ENCODE measurements at regions not wholly inside any gene's neighbourhood (a gene's known extent, or its start where the extent isn't known, plus 50 kb on each side); places are given as distances from the start of the nearest gene placed in this dataset.
"Not testable (repeated sequence)": the region's sequence is repeated elsewhere in the genome, so short reads cannot be mapped to it uniquely, and the experiment has no call there.

DNA sequence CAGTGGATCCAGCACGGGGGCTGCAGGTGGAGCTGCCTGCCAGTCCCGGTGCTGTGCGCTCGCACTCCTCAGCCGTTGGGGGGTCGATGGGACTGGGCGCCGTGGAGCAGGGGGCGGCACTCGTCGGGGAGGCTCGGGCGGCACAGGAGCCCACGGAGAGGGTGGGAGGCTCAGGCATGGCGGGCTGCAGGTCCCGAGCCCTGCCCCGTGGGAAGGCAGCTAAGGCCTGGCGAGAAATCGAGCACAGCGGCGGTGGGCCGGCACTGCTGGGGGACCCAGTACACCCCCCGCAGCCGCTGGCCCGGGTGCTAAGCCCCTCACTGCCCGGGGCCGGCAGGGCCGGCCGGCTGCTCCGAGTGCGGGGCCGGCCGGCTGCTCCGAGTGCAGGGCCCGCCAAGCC lies 52.3 kb upstream of the MARK1 start:
- DNase-seq (ENCODE audit: low spot score in 2 of 2); H3K27ac ChIP-seq; H3K27me3 ChIP-seq; H3K9me3 ChIP-seq; H3K4me3 ChIP-seq; H3K4me1 ChIP-seq; H3K36me3 ChIP-seq; intact Hi-C loops (cut with DNase I): not testable (repeated sequence)

GRCh38 chr1:220475141-220475540 lies 52.8 kb upstream of the MARK1 start:
- H3K27me3 ChIP-seq; H3K4me3 ChIP-seq; H3K4me1 ChIP-seq; intact Hi-C loops (cut with DNase I); DNase-seq (ENCODE audit: low spot score in 2 of 2); H3K9me3 ChIP-seq; H3K36me3 ChIP-seq; H3K27ac ChIP-seq: not testable (repeated sequence)

GRCh38 chr1:220473440-220473839 lies 54.5 kb upstream of the MARK1 start:
- H3K9me3 ChIP-seq, result peaks cover 0 to 4% of the 10 kb centered on the region in 2 donors
- no peak for DNase-seq (ENCODE audit: low spot score in 2 of 2)
- no peak overlapping the region for H3K4me3 ChIP-seq
- no peaks in the 10 kb centered on the region for H3K36me3 ChIP-seq
- no peak for TF ChIP-seq CTCF (IDR thresholded peaks at IDR 0.05)
- intact Hi-C loops (cut with DNase I), result no loop called here
- H3K4me1 ChIP-seq, result no peaks in the 10 kb centered on the region
- H3K27ac ChIP-seq, result no peak overlapping the region
- no peaks in the 10 kb centered on the region for H3K27me3 ChIP-seq

GRCh38 chr1:220462752-220463151 lies 65.2 kb upstream of the MARK1 start:
- H3K4me1 ChIP-seq, result peaks cover 0 to 3% of the 10 kb centered on the region in 2 donors
- DNase-seq (ENCODE audit: low spot score in 2 of 2), result no peak
- H3K4me3 ChIP-seq, result no peak overlapping the region
- TF ChIP-seq CTCF (IDR thresholded peaks at IDR 0.05), result no peak
- no peaks in the 10 kb centered on the region for H3K9me3 ChIP-seq
- no peak overlapping the region for H3K27ac ChIP-seq
- intact Hi-C loops (cut with DNase I), result no loop called here
- no peaks in the 10 kb centered on the region for H3K36me3 ChIP-seq
- H3K27me3 ChIP-seq, result no peaks in the 10 kb centered on the region

GRCh38 chr1:220458936-220459335 lies 69.0 kb upstream of the MARK1 start:
- peaks cover 0 to 3% of the 10 kb centered on the region in 2 donors for H3K4me1 ChIP-seq
- H3K27ac ChIP-seq, result no peak overlapping the region
- TF ChIP-seq CTCF (IDR thresholded peaks at IDR 0.05), result no peak
- intact Hi-C loops (cut with DNase I), result no loop called here
- no peak overlapping the region for H3K4me3 ChIP-seq
- H3K27me3 ChIP-seq, result no peaks in the 10 kb centered on the region
- no peaks in the 10 kb centered on the region for H3K9me3 ChIP-seq
- no peaks in the 10 kb centered on the region for H3K36me3 ChIP-seq
- no peak for DNase-seq (ENCODE audit: low spot score in 2 of 2)

DNA sequence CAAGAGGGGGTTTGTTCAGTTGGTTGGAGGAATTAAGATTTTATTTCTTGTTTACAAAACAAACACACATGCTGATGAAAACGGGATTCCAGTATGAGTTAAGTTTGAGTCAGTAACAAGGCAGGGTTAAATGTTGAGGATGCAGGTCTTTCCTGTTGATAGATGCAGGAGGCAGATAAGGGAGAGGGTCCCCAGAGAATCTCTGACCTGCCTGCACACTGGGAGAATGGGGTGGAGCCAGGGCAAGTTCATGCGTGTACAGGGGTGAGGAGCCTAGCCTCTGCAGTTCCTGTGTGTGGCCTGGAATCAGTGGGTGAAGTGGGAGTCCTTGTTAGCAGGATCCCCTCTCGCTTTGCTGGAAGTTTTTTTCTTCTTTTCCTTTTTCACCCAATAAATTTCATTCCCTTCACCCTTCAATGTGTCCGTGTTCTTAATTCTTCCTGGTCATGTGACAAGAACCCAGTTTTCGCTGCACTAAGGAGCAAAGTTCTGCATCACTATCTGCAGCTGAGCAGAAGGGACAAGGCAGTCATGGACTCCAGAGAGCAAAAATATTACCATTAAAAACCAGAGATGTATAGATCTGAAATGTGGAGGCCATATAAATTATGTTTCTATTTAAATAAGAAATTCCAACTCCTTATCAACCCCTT lies 69.9 kb upstream of the MARK1 start:
- Histone ChIP-seq H3K36me3 (no peaks in the 10 kb centered on the region), H3K4me1 (peaks cover 0 to 3% of the 10 kb centered on the region in 2 donors), H3K27ac (no peak overlapping the region), H3K27me3 (no peaks in the 10 kb centered on the region), H3K9me3 (no peaks in the 10 kb centered on the region), H3K4me3 (no peak overlapping the region)
- intact Hi-C loops (cut with DNase I), result no loop called here
- no peak for DNase-seq (ENCODE audit: low spot score in 2 of 2)
- TF ChIP-seq CTCF (IDR thresholded peaks at IDR 0.05), result no peak

GRCh38 chr1:220455559-220455958 lies 72.4 kb upstream of the MARK1 start:
- DNase-seq (ENCODE audit: low spot score in 2 of 2), result no peak
- H3K9me3 ChIP-seq, result no peaks in the 10 kb centered on the region
- TF ChIP-seq CTCF (IDR thresholded peaks at IDR 0.05), result no peak
- H3K4me3 ChIP-seq, result no peak overlapping the region
- no peaks in the 10 kb centered on the region for H3K27me3 ChIP-seq
- no peaks in the 10 kb centered on the region for H3K36me3 ChIP-seq
- peaks cover 0 to 3% of the 10 kb centered on the region in 2 donors for H3K4me1 ChIP-seq
- intact Hi-C loops (cut with DNase I), result no loop called here
- no peak overlapping the region for H3K27ac ChIP-seq
